ENCODE measurements at regions not wholly inside any gene's neighbourhood (a gene's known extent, or its start where the extent isn't known, plus 50 kb on each side); places are given as distances from the start of the nearest gene placed in this dataset.
A peak's percentile ranks its signal among the peaks of the same experiment; 100 is the strongest.

DNA sequence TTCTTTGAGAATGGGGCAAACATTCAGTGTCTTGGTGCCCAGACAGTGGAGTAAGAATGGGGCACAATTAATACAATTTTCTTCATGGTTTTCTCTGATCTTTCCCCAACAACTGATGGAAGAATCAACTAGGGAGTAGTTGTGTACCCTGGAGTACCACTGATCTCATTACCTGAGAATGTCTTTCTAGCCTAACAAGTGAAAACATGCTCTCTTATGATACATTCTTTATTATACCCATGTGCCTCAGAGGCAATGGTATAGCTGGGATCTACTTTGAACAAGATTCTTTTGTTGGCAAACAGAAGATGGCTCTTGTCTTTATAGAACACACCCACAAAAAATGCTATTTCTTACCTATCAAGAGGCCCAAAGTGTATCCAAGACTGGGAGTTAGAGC, 250.6 kb upstream of the CMC1 start:
- TF ChIP-seq, protein P1, sequence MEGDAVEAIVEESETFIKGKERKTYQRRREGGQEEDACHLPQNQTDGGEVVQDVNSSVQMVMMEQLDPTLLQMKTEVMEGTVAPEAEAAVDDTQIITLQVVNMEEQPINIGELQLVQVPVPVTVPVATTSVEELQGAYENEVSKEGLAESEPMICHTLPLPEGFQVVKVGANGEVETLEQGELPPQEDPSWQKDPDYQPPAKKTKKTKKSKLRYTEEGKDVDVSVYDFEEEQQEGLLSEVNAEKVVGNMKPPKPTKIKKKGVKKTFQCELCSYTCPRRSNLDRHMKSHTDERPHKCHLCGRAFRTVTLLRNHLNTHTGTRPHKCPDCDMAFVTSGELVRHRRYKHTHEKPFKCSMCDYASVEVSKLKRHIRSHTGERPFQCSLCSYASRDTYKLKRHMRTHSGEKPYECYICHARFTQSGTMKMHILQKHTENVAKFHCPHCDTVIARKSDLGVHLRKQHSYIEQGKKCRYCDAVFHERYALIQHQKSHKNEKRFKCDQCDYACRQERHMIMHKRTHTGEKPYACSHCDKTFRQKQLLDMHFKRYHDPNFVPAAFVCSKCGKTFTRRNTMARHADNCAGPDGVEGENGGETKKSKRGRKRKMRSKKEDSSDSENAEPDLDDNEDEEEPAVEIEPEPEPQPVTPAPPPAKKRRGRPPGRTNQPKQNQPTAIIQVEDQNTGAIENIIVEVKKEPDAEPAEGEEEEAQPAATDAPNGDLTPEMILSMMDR (IDR thresholded peaks at IDR 0.05) = no peak
- no peak for TF ChIP-seq POLR2A (IDR thresholded peaks at IDR 0.05)
- no peak overlapping the region for H3K27ac ChIP-seq
- H3K9me3 ChIP-seq = no peaks in the 10 kb centered on the region
- H3K27me3 ChIP-seq = no peaks in the 10 kb centered on the region
- DNase-seq = no peak
- no peak overlapping the region for H3K4me3 ChIP-seq
- intact Hi-C loops (cut with DNase I) = no loop called here
- H3K4me1 ChIP-seq = no peaks in the 10 kb centered on the region
- H3K36me3 ChIP-seq = no peaks in the 10 kb centered on the region
- ATAC-seq = no peak

DNA sequence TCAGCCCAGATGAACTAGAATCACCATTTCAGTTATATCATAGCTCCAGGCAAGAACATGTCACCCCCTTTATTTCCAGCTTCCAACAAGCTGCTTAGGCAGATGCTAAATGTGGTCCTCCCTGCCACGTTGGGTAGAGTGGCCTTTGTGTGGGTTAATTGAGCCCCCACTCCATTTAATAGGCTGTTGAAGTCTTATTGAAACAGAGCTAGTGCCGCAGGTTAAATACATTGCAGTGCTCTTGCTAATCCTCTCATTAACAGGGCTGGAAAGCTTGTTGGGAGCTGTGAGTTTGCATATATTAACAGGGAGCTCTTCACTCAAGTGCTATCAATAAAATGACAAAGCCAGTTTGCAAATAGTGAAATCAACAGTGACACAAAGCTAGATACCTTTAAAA, 248.4 kb upstream of the CMC1 start:
- Histone ChIP-seq H3K4me3 (no peak overlapping the region), H3K4me1 (no peaks in the 10 kb centered on the region), H3K27me3 (no peaks in the 10 kb centered on the region), H3K27ac (no peak overlapping the region), H3K36me3 (no peaks in the 10 kb centered on the region), H3K9me3 (peaks cover 0 to 2% (median 0%) of the 10 kb centered on the region in 12 donors)
- intact Hi-C loops (cut with DNase I) = no loop called here
- 41 to 49% (median 45%) methylated on average over 2 of the region's 2 CpGs for WGBS, 4 donors
- no peak for ATAC-seq
- no peak for DNase-seq
- TF ChIP-seq POLR2A (IDR thresholded peaks at IDR 0.05) = no peak
- TF ChIP-seq, protein P1 (IDR thresholded peaks at IDR 0.05) = no peak

DNA sequence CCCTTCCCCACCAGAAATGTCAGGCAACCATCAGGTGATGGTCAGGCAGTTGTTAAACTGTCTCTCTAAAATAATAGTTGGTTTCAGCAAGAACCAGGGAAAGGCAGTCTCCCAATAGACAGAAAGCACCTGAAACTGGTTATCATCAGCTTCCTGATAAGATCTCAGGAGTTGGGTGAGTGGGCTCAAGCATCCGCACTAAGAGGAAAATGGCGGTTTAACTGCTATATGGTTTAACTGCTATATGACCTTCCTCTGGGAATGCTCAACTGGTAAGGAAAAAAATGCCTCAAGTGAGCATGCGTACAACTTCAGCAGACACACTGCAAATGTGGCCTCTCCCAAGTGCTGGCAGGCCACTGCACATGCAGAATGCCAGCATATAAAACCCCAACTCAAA, 240.8 kb upstream of the CMC1 start:
- DNase-seq (no peak), ATAC-seq (no peak)
- Histone ChIP-seq H3K9me3 (peaks cover 0 to 22% (median 2%) of the 10 kb centered on the region in 12 donors), H3K27me3 (no peaks in the 10 kb centered on the region), H3K36me3 (no peaks in the 10 kb centered on the region), H3K4me3 (no peak overlapping the region), H3K4me1 (no peaks in the 10 kb centered on the region), H3K27ac (no peak overlapping the region)
- TF ChIP-seq POLR2A (IDR thresholded peaks at IDR 0.05) = no peak
- TF ChIP-seq, protein P1 (IDR thresholded peaks at IDR 0.05) = no peak
- intact Hi-C loops (cut with DNase I) = no loop called here
- WGBS, 4 donors = 86 to 93% (median 91%) methylated on average over 3 of the region's 3 CpGs

DNA sequence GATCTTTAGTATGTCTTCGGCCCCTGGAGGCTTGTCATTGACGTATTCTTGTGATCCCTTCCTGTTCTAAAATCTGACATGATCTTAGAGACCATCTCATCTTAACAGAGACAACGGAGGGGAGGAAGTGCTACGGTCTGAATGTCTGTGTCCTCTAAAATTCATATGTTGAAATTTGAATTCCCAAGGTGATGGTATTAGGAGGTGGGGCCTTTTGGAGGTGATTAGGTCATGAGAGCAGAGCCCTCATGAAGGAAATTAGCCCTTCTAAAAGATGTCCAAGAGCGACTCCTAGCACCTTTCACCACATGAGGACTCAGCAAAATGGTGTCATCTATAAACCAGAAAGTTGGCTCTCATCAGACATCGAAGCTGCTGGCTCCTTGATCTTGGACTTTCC, 233.2 kb upstream of the CMC1 start:
- peak overlapping the region in 1 of 12 donors; percentile 26 for H3K4me3 ChIP-seq
- WGBS, 4 donors = 44 to 62% (median 55%) methylated on average over 6 of the region's 6 CpGs
- peaks cover 0 to 13% (median 0%) of the 10 kb centered on the region in 12 donors for H3K9me3 ChIP-seq
- TF ChIP-seq POLR2A (IDR thresholded peaks at IDR 0.05) = no peak
- TF ChIP-seq, protein P1 (IDR thresholded peaks at IDR 0.05) = no peak
- intact Hi-C loops (cut with DNase I) = no loop called here
- DNase-seq = peak in 1 of 5 donors; percentile 11
- no peaks in the 10 kb centered on the region for H3K27me3 ChIP-seq
- H3K27ac ChIP-seq = peak overlapping the region in 9 of 12 donors; percentile 1 to 55 (median 33)
- peak in 2 of 4 donors; percentile 28 to 57 for ATAC-seq
- H3K4me1 ChIP-seq = no peaks in the 10 kb centered on the region
- no peaks in the 10 kb centered on the region for H3K36me3 ChIP-seq

Data from heart left ventricle (tissue), 16 donors.